ENCODE measurements at regions not wholly inside any gene's neighbourhood (a gene's known extent, or its start where the extent isn't known, plus 50 kb on each side); places are given as distances from the start of the nearest gene placed in this dataset.

- DNase-seq (ENCODE audit: low spot score) = no peak
- intact Hi-C loops (cut with DNase I) = no loop called here
Measured at GRCh38 chr1:191882870-191883269, 275.4 kb upstream of the RGS18 start.

- intact Hi-C loops (cut with DNase I) = no loop called here
- no peak for DNase-seq (ENCODE audit: low spot score)
Measured at GRCh38 chr1:191886977-191887376, 271.3 kb upstream of the RGS18 start.

GRCh38 chr1:191888996-191889622 is 269.2 kb upstream of the RGS18 start:
- DNase-seq (ENCODE audit: low spot score) = no peak
- intact Hi-C loops (cut with DNase I) = no loop called here

- no peak for DNase-seq (ENCODE audit: low spot score)
- intact Hi-C loops (cut with DNase I) = no loop called here
Measured at GRCh38 chr1:191889623-191890003, 268.6 kb upstream of the RGS18 start.

- intact Hi-C loops (cut with DNase I) = no loop called here
Measured at GRCh38 chr1:191890433-191891088, 267.7 kb upstream of the RGS18 start.

GRCh38 chr1:191892716-191893115 is 265.5 kb upstream of the RGS18 start:
- intact Hi-C loops (cut with DNase I) = no loop called here
- DNase-seq (ENCODE audit: low spot score) = no peak

More at GRCh38 chr1:191890433-191891088, 267.7 kb upstream of the RGS18 start:
- no peak for DNase-seq (ENCODE audit: low spot score)

GRCh38 chr1:191895049-191895448 is 263.2 kb upstream of the RGS18 start:
- no peak for DNase-seq (ENCODE audit: low spot score)
- intact Hi-C loops (cut with DNase I) = no loop called here

GRCh38 chr1:191895462-191896058 is 262.7 kb upstream of the RGS18 start:
- no peak for DNase-seq (ENCODE audit: low spot score)
- intact Hi-C loops (cut with DNase I) = no loop called here

GRCh38 chr1:191897134-191897533 is 261.1 kb upstream of the RGS18 start:
- intact Hi-C loops (cut with DNase I) = no loop called here
- no peak for DNase-seq (ENCODE audit: low spot score)

GRCh38 chr1:191901651-191902050 is 256.6 kb upstream of the RGS18 start:
- intact Hi-C loops (cut with DNase I) = no loop called here
- DNase-seq (ENCODE audit: low spot score) = no peak

- intact Hi-C loops (cut with DNase I) = no loop called here
- no peak for DNase-seq (ENCODE audit: low spot score)
Measured at GRCh38 chr1:191904991-191905390, 253.3 kb upstream of the RGS18 start.

- DNase-seq (ENCODE audit: low spot score) = no peak
- intact Hi-C loops (cut with DNase I) = no loop called here
Measured at GRCh38 chr1:191905781-191906180, 252.5 kb upstream of the RGS18 start.

GRCh38 chr1:191907121-191907520 is 251.1 kb upstream of the RGS18 start:
- intact Hi-C loops (cut with DNase I) = no loop called here

GRCh38 chr1:191910245-191910644 is 248.0 kb upstream of the RGS18 start:
- DNase-seq (ENCODE audit: low spot score) = no peak
- intact Hi-C loops (cut with DNase I) = no loop called here

More at GRCh38 chr1:191907121-191907520, 251.1 kb upstream of the RGS18 start:
- DNase-seq (ENCODE audit: low spot score) = no peak

- no peak for DNase-seq (ENCODE audit: low spot score)
- intact Hi-C loops (cut with DNase I) = no loop called here
Measured at GRCh38 chr1:191912517-191912916, 245.7 kb upstream of the RGS18 start.

- DNase-seq (ENCODE audit: low spot score) = no peak
- intact Hi-C loops (cut with DNase I) = no loop called here
Measured at GRCh38 chr1:191913260-191913977, 244.8 kb upstream of the RGS18 start.

- no peak for DNase-seq (ENCODE audit: low spot score)
- intact Hi-C loops (cut with DNase I) = no loop called here
Measured at GRCh38 chr1:191929383-191929782, 228.9 kb upstream of the RGS18 start.

- intact Hi-C loops (cut with DNase I) = no loop called here
- no peak for DNase-seq (ENCODE audit: low spot score)
Measured at GRCh38 chr1:191943684-191944083, 214.6 kb upstream of the RGS18 start.

GRCh38 chr1:191953526-191953925 is 204.7 kb upstream of the RGS18 start:
- DNase-seq (ENCODE audit: low spot score) = no peak
- intact Hi-C loops (cut with DNase I) = no loop called here

GRCh38 chr1:191959856-191960255 is 198.4 kb upstream of the RGS18 start:
- intact Hi-C loops (cut with DNase I) = no loop called here

More at GRCh38 chr1:191959856-191960255, 198.4 kb upstream of the RGS18 start:
- DNase-seq (ENCODE audit: low spot score) = no peak

Data from posterior vena cava (tissue), 2 donors.